HL-60 (cell line): ENCODE measurements at regions not wholly inside any gene's neighbourhood (a gene's known extent, or its start where the extent isn't known, plus 50 kb on each side); places are given as distances from the start of the nearest gene placed in this dataset.

ENCODE experiments used
- DNase-seq, 2 experiments: peaks; one replicate each; pipeline ENCODE4 v3.0.0-alpha.2; 2010 to 2020; ENCODE audit warnings: low read depth in 1 of 2, low spot score in 1 of 2
- H3K27ac ChIP-seq: fragments of 250-450 bp; sonication (Bioruptor Pico); replicated peaks from 2 replicates; pipeline ENCODE4 v1.5.1; 2020; ENCODE audit warnings: mild to moderate bottlenecking, moderate library complexity
- H3K27me3 ChIP-seq: fragments of 250-450 bp; sonication (Bioruptor Pico); 2 replicates; pipeline ENCODE4 v1.5.1; 2021; ENCODE audit warnings: mild to moderate bottlenecking, moderate library complexity; ENCODE audit not compliant: insufficient read depth, poor library complexity, severe bottlenecking
- H3K4me3 ChIP-seq: replicated peaks from 2 replicates; pipeline ENCODE4 v1.5.1; 2011; ENCODE audit warnings: mild to moderate bottlenecking, control low read depth, low read length; ENCODE audit not compliant: insufficient read depth
- GABPA ChIP-seq: IDR thresholded peaks from 2 replicates; pipeline ENCODE4 v1.6.1; 2012; ENCODE audit warnings: low read depth
- POLR2AphosphoS5 ChIP-seq: IDR thresholded peaks from 2 replicates; pipeline ENCODE4 v1.6.1; 2012; ENCODE audit warnings: low read depth
- SPI1 ChIP-seq: IDR thresholded peaks from 2 replicates; pipeline ENCODE4 v1.6.1; 2012; ENCODE audit warnings: low read depth, mild to moderate bottlenecking, borderline replicate concordance
- TF ChIP-seq, protein P1 (sequence below): IDR thresholded peaks from 2 replicates; pipeline ENCODE4 v1.6.1; 2012; ENCODE audit warnings: low read depth; ENCODE audit not compliant: insufficient replicate concordance
- TF ChIP-seq, protein P2 (sequence below): IDR thresholded peaks from one replicate; pipeline ENCODE4 v1.5.1; 2011; ENCODE audit warnings: low read length, control low read depth, inconsistent platforms; ENCODE audit not compliant: insufficient read depth

DNA sequence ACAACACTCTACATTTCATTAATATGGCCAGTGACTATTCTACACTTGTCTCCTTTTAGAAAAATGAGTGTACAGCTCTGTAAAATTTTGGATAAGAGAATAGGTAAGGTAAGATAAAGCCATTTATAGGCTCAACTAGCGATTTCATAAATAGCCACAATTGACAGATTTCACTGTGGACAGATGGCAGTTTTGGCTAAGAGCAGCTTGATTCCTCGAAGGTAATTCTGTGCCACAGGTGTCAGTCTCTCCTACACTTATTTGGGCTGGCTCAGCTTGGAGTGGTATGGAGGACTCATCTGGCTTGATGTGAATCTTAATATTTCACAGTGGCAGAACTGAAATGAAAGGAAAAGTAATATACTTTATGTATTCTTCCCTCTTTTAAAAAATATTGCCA is 536.7 kb upstream of the TBL1XR1 start:
- TF ChIP-seq SPI1: no peak
- TF ChIP-seq POLR2AphosphoS5: no peak
- no peak for DNase-seq
- no peak overlapping the region for H3K4me3 ChIP-seq
- H3K27ac ChIP-seq: no peak overlapping the region
- H3K27me3 ChIP-seq: no peaks in the 10 kb centered on the region

DNA sequence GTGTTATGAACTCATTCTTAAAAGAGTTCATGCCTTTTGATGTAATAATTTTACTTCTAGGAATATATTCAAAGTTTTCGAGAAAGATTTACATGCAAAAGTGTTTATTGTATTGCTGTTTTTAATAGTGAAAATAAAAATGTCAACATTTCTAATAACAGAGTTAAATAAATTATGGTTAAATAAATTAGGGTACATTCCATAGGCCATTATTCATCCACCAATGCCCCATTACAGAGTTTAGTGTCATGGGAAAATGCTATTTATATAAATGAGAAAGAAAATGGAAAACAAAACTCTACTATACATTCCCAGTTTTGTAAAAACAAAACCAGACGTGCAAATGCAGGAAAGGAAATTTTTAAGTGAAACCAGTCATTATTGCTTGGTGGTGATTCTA is 538.1 kb upstream of the TBL1XR1 start:
- Histone ChIP-seq H3K27me3 (no peaks in the 10 kb centered on the region), H3K4me3 (no peak overlapping the region), H3K27ac (no peak overlapping the region)
- no peak for DNase-seq
- TF ChIP-seq, protein P1, sequence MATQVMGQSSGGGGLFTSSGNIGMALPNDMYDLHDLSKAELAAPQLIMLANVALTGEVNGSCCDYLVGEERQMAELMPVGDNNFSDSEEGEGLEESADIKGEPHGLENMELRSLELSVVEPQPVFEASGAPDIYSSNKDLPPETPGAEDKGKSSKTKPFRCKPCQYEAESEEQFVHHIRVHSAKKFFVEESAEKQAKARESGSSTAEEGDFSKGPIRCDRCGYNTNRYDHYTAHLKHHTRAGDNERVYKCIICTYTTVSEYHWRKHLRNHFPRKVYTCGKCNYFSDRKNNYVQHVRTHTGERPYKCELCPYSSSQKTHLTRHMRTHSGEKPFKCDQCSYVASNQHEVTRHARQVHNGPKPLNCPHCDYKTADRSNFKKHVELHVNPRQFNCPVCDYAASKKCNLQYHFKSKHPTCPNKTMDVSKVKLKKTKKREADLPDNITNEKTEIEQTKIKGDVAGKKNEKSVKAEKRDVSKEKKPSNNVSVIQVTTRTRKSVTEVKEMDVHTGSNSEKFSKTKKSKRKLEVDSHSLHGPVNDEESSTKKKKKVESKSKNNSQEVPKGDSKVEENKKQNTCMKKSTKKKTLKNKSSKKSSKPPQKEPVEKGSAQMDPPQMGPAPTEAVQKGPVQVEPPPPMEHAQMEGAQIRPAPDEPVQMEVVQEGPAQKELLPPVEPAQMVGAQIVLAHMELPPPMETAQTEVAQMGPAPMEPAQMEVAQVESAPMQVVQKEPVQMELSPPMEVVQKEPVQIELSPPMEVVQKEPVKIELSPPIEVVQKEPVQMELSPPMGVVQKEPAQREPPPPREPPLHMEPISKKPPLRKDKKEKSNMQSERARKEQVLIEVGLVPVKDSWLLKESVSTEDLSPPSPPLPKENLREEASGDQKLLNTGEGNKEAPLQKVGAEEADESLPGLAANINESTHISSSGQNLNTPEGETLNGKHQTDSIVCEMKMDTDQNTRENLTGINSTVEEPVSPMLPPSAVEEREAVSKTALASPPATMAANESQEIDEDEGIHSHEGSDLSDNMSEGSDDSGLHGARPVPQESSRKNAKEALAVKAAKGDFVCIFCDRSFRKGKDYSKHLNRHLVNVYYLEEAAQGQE: no peak
- TF ChIP-seq GABPA (no peak), POLR2AphosphoS5 (no peak), SPI1 (no peak)
- TF ChIP-seq, protein P2, sequence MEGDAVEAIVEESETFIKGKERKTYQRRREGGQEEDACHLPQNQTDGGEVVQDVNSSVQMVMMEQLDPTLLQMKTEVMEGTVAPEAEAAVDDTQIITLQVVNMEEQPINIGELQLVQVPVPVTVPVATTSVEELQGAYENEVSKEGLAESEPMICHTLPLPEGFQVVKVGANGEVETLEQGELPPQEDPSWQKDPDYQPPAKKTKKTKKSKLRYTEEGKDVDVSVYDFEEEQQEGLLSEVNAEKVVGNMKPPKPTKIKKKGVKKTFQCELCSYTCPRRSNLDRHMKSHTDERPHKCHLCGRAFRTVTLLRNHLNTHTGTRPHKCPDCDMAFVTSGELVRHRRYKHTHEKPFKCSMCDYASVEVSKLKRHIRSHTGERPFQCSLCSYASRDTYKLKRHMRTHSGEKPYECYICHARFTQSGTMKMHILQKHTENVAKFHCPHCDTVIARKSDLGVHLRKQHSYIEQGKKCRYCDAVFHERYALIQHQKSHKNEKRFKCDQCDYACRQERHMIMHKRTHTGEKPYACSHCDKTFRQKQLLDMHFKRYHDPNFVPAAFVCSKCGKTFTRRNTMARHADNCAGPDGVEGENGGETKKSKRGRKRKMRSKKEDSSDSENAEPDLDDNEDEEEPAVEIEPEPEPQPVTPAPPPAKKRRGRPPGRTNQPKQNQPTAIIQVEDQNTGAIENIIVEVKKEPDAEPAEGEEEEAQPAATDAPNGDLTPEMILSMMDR: no peak

DNA sequence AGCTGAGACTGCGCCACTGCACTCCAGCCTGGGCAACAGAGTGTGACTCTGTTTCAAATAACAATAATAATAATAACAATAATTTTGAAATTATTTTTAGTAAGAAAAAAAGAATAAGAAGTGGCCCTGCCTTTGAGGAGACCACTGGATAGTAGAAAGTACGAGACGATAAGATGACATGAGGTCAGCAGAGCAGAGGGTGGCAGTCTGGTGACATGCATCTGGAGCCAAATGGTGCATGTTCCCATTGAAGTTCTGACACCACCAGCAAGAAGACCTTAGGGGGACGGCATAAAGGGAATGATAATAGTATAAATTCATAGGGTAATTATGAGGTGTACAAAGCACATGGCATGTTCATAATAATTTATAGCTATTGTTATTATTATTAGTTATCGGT is 542.2 kb upstream of the TBL1XR1 start:
- H3K27ac ChIP-seq: no peak overlapping the region
- H3K27me3 ChIP-seq: no peaks in the 10 kb centered on the region
- no peak for TF ChIP-seq GABPA
- TF ChIP-seq POLR2AphosphoS5: no peak
- TF ChIP-seq, protein P2: no peak
- TF ChIP-seq SPI1: no peak
- TF ChIP-seq, protein P1: no peak
- no peak overlapping the region for H3K4me3 ChIP-seq
- DNase-seq: no peak

DNA sequence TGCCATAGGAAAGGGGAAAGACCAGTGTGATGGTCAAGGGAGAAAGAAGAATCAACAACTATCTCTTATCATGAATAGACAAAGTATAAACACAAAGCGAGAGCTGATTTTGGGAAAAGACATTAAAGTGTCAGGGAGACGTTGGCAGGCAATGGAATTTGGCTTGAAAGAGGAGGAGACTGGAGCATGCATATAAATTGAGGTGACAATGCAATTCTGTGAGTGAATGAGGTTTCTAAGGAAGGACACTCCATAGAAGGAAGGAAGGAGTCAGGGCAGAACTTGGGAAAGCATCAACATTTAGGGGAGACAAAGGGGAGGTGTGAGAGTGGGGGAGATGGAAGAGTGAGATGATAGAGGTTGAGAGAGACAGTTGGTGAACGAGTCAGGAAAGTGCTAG is 543.0 kb upstream of the TBL1XR1 start:
- no peak overlapping the region for H3K27ac ChIP-seq
- DNase-seq: no peak
- TF ChIP-seq, protein P1: no peak
- no peak for TF ChIP-seq POLR2AphosphoS5
- TF ChIP-seq, protein P2: no peak
- TF ChIP-seq SPI1: no peak
- no peaks in the 10 kb centered on the region for H3K27me3 ChIP-seq
- H3K4me3 ChIP-seq: no peak overlapping the region
